Osteocyte (in vitro differentiated cells): ENCODE measurements at regions not wholly inside any gene's neighbourhood (a gene's known extent, or its start where the extent isn't known, plus 50 kb on each side); places are given as distances from the start of the nearest gene placed in this dataset.

Source experiments
- DNase-seq: peaks from one replicate; pipeline ENCODE4 v3.0.0; 2021; ENCODE audit warnings: mixed read lengths; ENCODE audit not compliant: unreplicated experiment; ENCODE audit errors: extremely low spot score
- H3K27ac Mint-ChIP-seq: one replicate; pipeline ENCODE4 v1.8.0; 2021; ENCODE audit warnings: mild to moderate bottlenecking, mixed read lengths; ENCODE audit not compliant: unreplicated experiment
- H3K27me3 Mint-ChIP-seq: one replicate; pipeline ENCODE4 v1.8.0; 2021; ENCODE audit warnings: mixed read lengths; ENCODE audit not compliant: unreplicated experiment
- H3K36me3 Mint-ChIP-seq: one replicate; pipeline ENCODE4 v1.8.0; 2021; ENCODE audit warnings: mixed read lengths; ENCODE audit not compliant: unreplicated experiment
- H3K4me1 Mint-ChIP-seq: one replicate; pipeline ENCODE4 v1.8.0; 2021; ENCODE audit warnings: mixed read lengths; ENCODE audit not compliant: unreplicated experiment
- H3K4me3 Mint-ChIP-seq: one replicate; pipeline ENCODE4 v1.8.0; 2021; ENCODE audit warnings: mild to moderate bottlenecking, moderate library complexity, mixed read lengths; ENCODE audit not compliant: unreplicated experiment
- H3K9me3 Mint-ChIP-seq: one replicate; pipeline ENCODE4 v1.8.0; 2021; ENCODE audit warnings: mixed read lengths; ENCODE audit not compliant: unreplicated experiment
- CTCF ChIP-seq: fragments of 200-600 bp; sonication (generic); IDR thresholded peaks from 2 replicates; pipeline ENCODE4 v1.5.0; 2021; ENCODE audit warnings: antibody characterized with exemption, mild to moderate bottlenecking, moderate library complexity

DNA sequence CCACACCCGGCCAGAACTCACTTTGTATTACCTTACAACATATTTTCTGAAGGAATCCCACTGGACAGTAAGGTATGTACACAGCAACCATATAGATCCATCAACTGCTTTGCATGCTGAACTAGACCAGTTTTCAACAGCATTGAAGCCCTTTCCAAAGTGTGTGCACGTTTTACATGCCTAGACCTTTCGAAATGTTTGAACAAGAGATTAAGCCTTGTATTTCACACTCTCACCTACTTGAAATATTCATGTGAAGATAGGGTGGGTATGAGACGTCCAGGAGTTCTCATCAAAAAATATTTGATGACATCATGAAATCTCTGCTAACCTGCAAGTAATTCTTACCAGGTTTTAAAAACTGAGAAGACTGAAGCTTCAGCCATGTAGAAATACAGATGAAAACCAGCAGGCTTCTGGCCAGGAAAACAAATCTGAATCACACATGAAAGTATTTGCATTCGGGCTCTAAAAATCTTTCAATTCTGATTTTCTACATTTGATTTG is 387.0 kb upstream of the PSMD7 start:
- no peaks in the 10 kb centered on the region for H3K36me3 Mint-ChIP-seq
- peaks cover 3% of the 10 kb centered on the region for H3K27me3 Mint-ChIP-seq
- no peak for TF ChIP-seq CTCF

GRCh38 chr16:73891129-73891542 is 405.5 kb upstream of the PSMD7 start:
- H3K27me3 Mint-ChIP-seq: peaks cover 49% of the 10 kb centered on the region
- H3K4me3 Mint-ChIP-seq: peak overlapping the region; percentile 9
- no peak for TF ChIP-seq CTCF
- H3K27ac Mint-ChIP-seq: no peak overlapping the region
- H3K4me1 Mint-ChIP-seq: peaks cover 6% of the 10 kb centered on the region
- H3K36me3 Mint-ChIP-seq: no peaks in the 10 kb centered on the region
- H3K9me3 Mint-ChIP-seq: no peaks in the 10 kb centered on the region
- DNase-seq: no peak

More for the DNA sequence above, 387.0 kb upstream of the PSMD7 start:
- no peak for DNase-seq
- H3K4me3 Mint-ChIP-seq: no peak overlapping the region
- no peaks in the 10 kb centered on the region for H3K9me3 Mint-ChIP-seq
- H3K27ac Mint-ChIP-seq: no peak overlapping the region
- H3K4me1 Mint-ChIP-seq: no peaks in the 10 kb centered on the region

DNA sequence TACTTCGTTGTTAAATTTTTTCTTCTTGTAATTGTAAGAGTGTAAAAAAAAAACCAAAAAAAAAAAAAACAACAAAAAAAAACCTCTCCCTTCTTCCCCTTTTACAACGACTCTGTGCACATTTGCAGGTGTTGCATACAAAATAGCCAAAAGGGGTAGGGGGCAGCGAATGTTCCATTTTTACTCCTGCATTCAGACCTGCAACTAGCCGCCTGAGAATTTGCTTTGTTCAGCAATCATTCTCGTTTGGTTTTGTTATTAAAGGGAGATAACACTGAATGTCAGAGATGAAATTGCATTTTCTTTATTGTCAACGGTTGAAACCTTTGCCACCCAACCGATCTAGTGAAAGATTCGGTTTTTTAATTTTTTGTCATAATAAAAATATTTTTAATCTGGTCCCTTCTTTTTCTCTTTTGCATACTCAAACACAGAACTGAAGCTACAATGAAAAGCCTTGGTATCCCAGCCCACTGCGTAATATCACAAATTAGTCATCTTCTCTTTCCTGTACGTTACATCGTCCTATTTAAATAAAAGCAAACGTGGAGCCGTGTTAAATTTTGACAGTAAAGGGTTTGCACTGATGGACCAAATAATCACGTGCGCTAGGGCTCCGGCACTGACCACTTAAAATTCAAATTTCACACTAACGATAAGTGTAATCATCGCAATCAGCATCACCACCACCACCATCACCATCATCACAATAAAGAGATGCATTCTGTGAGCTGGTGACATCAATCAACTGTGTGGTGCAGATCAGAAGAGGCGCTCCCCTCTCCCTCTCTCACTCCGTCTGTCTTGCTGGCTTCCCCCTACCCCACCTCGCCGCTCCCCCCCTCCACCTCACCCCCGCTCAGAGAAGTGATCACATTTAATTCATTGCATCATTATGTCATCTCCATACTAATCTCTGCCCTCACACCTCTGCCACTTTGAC is 406.2 kb upstream of the PSMD7 start:
- Mint-ChIP-seq H3K27ac (no peak overlapping the region), H3K4me3 (no peak overlapping the region), H3K27me3 (peaks cover 53% of the 10 kb centered on the region), H3K4me1 (peaks cover 6% of the 10 kb centered on the region), H3K36me3 (no peaks in the 10 kb centered on the region), H3K9me3 (no peaks in the 10 kb centered on the region)
- no peak for TF ChIP-seq CTCF
- DNase-seq: no peak

- H3K4me1 Mint-ChIP-seq: peaks cover 6% of the 10 kb centered on the region
- no peak for DNase-seq
- no peak for TF ChIP-seq CTCF
- H3K27me3 Mint-ChIP-seq: peaks cover 61% of the 10 kb centered on the region
- H3K36me3 Mint-ChIP-seq: no peaks in the 10 kb centered on the region
- no peak overlapping the region for H3K4me3 Mint-ChIP-seq
- no peak overlapping the region for H3K27ac Mint-ChIP-seq
- no peaks in the 10 kb centered on the region for H3K9me3 Mint-ChIP-seq
These were observed 407.6 kb upstream of the PSMD7 start for GRCh38 chr16:73888840-73889490.

DNA sequence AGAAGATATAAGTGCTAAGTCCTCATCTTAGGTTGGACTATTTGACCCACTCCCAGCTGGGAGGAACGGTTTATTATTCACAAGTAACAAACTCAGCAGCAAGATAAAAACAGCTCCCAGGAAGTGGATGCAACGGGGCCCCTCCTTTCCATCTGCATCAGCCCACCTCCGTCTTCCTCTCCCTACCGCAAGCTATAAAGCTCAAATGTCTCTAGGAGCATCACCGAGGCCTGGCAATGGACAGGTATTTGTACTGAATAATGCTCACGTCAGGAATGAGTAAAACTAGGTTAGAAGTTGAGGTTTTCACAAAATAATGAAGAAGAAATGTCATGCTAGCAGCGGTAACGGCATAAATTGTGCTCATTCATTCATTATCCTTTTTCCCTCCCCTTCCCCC is 408.7 kb upstream of the PSMD7 start:
- TF ChIP-seq CTCF: no peak
- Mint-ChIP-seq H3K36me3 (no peaks in the 10 kb centered on the region), H3K4me3 (no peak overlapping the region), H3K4me1 (peaks cover 6% of the 10 kb centered on the region), H3K27ac (no peak overlapping the region), H3K27me3 (peaks cover 63% of the 10 kb centered on the region), H3K9me3 (no peaks in the 10 kb centered on the region)
- no peak for DNase-seq
